HEK293T (cell line): ENCODE measurements at regions not wholly inside any gene's neighbourhood (a gene's known extent, or its start where the extent isn't known, plus 50 kb on each side); places are given as distances from the start of the nearest gene placed in this dataset.

Experiments
- ELF4 ChIP-seq: fragments of 450-650 bp; IDR thresholded peaks from 2 replicates; pipeline ENCODE4 v1.6.1; 2017; ENCODE audit warnings: antibody characterized with exemption
- HDGF ChIP-seq: fragments of 450-650 bp; IDR thresholded peaks from 2 replicates; pipeline ENCODE4 v1.6.1; 2017; ENCODE audit warnings: antibody characterized with exemption, borderline replicate concordance

DNA sequence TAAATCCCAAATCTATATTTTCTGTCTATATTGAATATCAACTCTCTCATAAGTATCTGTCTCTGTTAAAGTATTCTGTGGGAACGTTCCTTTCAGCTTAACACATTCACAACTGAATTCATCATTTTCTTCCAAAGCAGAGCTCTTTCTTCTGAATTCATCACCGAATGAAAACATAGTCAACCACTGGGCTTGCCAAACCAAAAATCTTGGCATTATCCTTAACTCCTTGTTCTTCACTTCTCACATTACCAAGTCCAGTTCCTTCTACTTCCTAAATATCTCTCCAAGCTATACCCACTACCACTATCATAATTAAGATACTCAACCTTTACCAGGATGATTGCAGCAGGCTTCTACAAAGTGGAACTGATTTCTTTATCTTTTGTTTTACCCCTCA lies 559.8 kb downstream of the MAT2B start:
- TF ChIP-seq ELF4: no peak
- TF ChIP-seq HDGF: no peak
